Fibroblast of lung (primary cell): ENCODE measurements at regions not wholly inside any gene's neighbourhood (a gene's known extent, or its start where the extent isn't known, plus 50 kb on each side); places are given as distances from the start of the nearest gene placed in this dataset.

Experiments
- DNase-seq, 2 donors: peaks; one replicate each; pipeline versions ENCODE4 v3.0.0 to v3.0.0-alpha.2; 2010; ENCODE audit warnings: low read depth in 2 of 2
- H2AFZ ChIP-seq: 2 replicates; pipeline ENCODE4 v1.5.1; 2012; ENCODE audit warnings: low read length, control low read depth, inconsistent platforms
- H3K27ac ChIP-seq: 2 replicates; pipeline ENCODE4 v1.5.1; 2011; ENCODE audit warnings: low read length, control low read depth; ENCODE audit not compliant: insufficient read depth
- H3K27me3 ChIP-seq: 2 replicates; pipeline ENCODE4 v1.5.1; 2011; ENCODE audit warnings: mild to moderate bottlenecking, low read length; ENCODE audit not compliant: control insufficient read depth, insufficient read depth
- H3K36me3 ChIP-seq: 2 replicates; pipeline ENCODE4 v1.5.1; 2011; ENCODE audit warnings: low read length; ENCODE audit not compliant: control insufficient read depth, insufficient read depth
- H3K4me1 ChIP-seq: 2 replicates; pipeline ENCODE4 v1.5.1; 2011; ENCODE audit warnings: low read length; ENCODE audit not compliant: control insufficient read depth, insufficient read depth; ENCODE audit errors: extremely low read depth
- H3K4me2 ChIP-seq: 2 replicates; pipeline ENCODE4 v1.5.1; 2011; ENCODE audit warnings: low read length, control low read depth; ENCODE audit not compliant: insufficient read depth; ENCODE audit errors: extremely low read depth
- H3K4me3 ChIP-seq, 4 experiments: fragments of 200-600 bp in 1 of 4; sonication (generic) in 1 of 4; replicated peaks in 1 of 4; 2 replicates each; pipeline ENCODE4 v1.5.1; 2011 to 2016; ENCODE audit warnings: low read length in 4 of 4, low read depth in 3 of 4, mild to moderate bottlenecking in 3 of 4, control low read depth in 2 of 4, inconsistent platforms in 1 of 4, mixed read lengths in 1 of 4; ENCODE audit not compliant: insufficient read depth in 1 of 4; ENCODE audit errors: control extremely low read depth in 1 of 4
- H3K79me2 ChIP-seq: 2 replicates; pipeline ENCODE4 v1.5.1; 2012; ENCODE audit warnings: mild to moderate bottlenecking, low read length, inconsistent platforms; ENCODE audit not compliant: control insufficient read depth, insufficient read depth
- H3K9ac ChIP-seq: 2 replicates; pipeline ENCODE4 v1.5.1; 2011; ENCODE audit warnings: mild to moderate bottlenecking, low read length, control low read depth; ENCODE audit not compliant: insufficient read depth
- H3K9me3 ChIP-seq: 2 replicates; pipeline ENCODE4 v1.5.1; 2012; ENCODE audit warnings: low read depth, low read length; ENCODE audit not compliant: control insufficient read depth, insufficient read depth
- H4K20me1 ChIP-seq: 2 replicates; pipeline ENCODE4 v1.5.1; 2011; ENCODE audit warnings: low read length; ENCODE audit not compliant: control insufficient read depth, insufficient read depth; ENCODE audit errors: extremely low read depth
- CTCF ChIP-seq, 2 donors: IDR thresholded peaks in 1 of 2; conservative IDR thresholded peaks in 1 of 2; 1 replicate in 1 of 2; 2 replicates in 1 of 2; pipeline ENCODE4 v1.5.1; 2011 to 2012; ENCODE audit warnings: low read length in 2 of 2, control low read depth in 1 of 2, inconsistent platforms in 1 of 2, low read depth in 1 of 2, mild to moderate bottlenecking in 1 of 2
- EZH2 ChIP-seq: IDR thresholded peaks from 2 replicates; pipeline ENCODE4 v1.5.1; 2012; ENCODE audit warnings: low read length, control low read depth, mild to moderate bottlenecking; ENCODE audit errors: missing control alignments

- Histone ChIP-seq H3K9ac (no peak overlapping the region), H3K9me3 (no peaks in the 10 kb centered on the region), H2AFZ (no peak overlapping the region), H3K36me3 (no peaks in the 10 kb centered on the region), H3K79me2 (no peaks in the 10 kb centered on the region), H3K4me3 (no peak overlapping the region), H3K4me1 (no peaks in the 10 kb centered on the region), H3K4me2 (no peak overlapping the region), H4K20me1 (no peaks in the 10 kb centered on the region), H3K27ac (no peak overlapping the region), H3K27me3 (no peaks in the 10 kb centered on the region)
- no peak for TF ChIP-seq CTCF (conservative IDR thresholded peaks at IDR 0.05 in 1 of 2, IDR thresholded peaks at IDR 0.05 in 1 of 2; ENCODE audit: low read depth in 1 of 2, low read length in 2 of 2)
- TF ChIP-seq EZH2 = no peak
- no peak for DNase-seq
Observed at GRCh38 chr6:132107896-132108295, 156.7 kb upstream of the CCN2 start.

GRCh38 chr6:132101535-132101934 lies 150.4 kb upstream of the CCN2 start:
- Histone ChIP-seq H3K4me3 (no peak overlapping the region), H2AFZ (no peak overlapping the region), H3K79me2 (no peaks in the 10 kb centered on the region), H3K36me3 (no peaks in the 10 kb centered on the region), H3K27me3 (no peaks in the 10 kb centered on the region), H3K4me1 (no peaks in the 10 kb centered on the region), H3K27ac (no peak overlapping the region), H4K20me1 (no peaks in the 10 kb centered on the region), H3K4me2 (no peak overlapping the region), H3K9me3 (no peaks in the 10 kb centered on the region), H3K9ac (no peak overlapping the region)
- DNase-seq = peak in 1 of 2 donors; percentile 10
- TF ChIP-seq CTCF (conservative IDR thresholded peaks at IDR 0.05 in 1 of 2, IDR thresholded peaks at IDR 0.05 in 1 of 2; ENCODE audit: low read depth in 1 of 2, low read length in 2 of 2) = no peak
- no peak for TF ChIP-seq EZH2

- no peaks in the 10 kb centered on the region for H3K79me2 ChIP-seq
- no peak overlapping the region for H3K4me2 ChIP-seq
- H3K9me3 ChIP-seq = no peaks in the 10 kb centered on the region
- no peak for TF ChIP-seq EZH2
- TF ChIP-seq CTCF (conservative IDR thresholded peaks at IDR 0.05 in 1 of 2, IDR thresholded peaks at IDR 0.05 in 1 of 2; ENCODE audit: low read depth in 1 of 2, low read length in 2 of 2) = no peak
- no peaks in the 10 kb centered on the region for H4K20me1 ChIP-seq
- DNase-seq = no peak
- H3K4me1 ChIP-seq = no peaks in the 10 kb centered on the region
- no peak overlapping the region for H3K9ac ChIP-seq
- H3K36me3 ChIP-seq = no peaks in the 10 kb centered on the region
- H3K27ac ChIP-seq = no peak overlapping the region
- H3K27me3 ChIP-seq = no peaks in the 10 kb centered on the region
- no peak overlapping the region for H3K4me3 ChIP-seq
- H2AFZ ChIP-seq = no peak overlapping the region
Observed at GRCh38 chr6:132100388-132100990, 149.3 kb upstream of the CCN2 start.
